Left ventricle myocardium inferior (tissue), 1 donor: ENCODE measurements at regions not wholly inside any gene's neighbourhood (a gene's known extent, or its start where the extent isn't known, plus 50 kb on each side); places are given as distances from the start of the nearest gene placed in this dataset.

Source experiments
- DNase-seq: peaks from one replicate; pipeline ENCODE4 v3.0.0-alpha.2; 2020
- H3K27ac ChIP-seq: fragments of 200-600 bp; replicated peaks from 2 replicates; pipeline ENCODE4 v1.8.0; 2021
- H3K27me3 ChIP-seq: fragments of 200-600 bp; 2 replicates; pipeline ENCODE4 v1.8.0; 2021; ENCODE audit warnings: low read depth
- H3K36me3 ChIP-seq: fragments of 200-600 bp; 2 replicates; pipeline ENCODE4 v1.8.0; 2021
- H3K4me1 ChIP-seq: fragments of 200-600 bp; 2 replicates; pipeline ENCODE4 v1.8.0; 2021
- H3K4me3 ChIP-seq: fragments of 200-600 bp; 2 replicates; pipeline ENCODE4 v1.8.0; 2021; ENCODE audit warnings: mild to moderate bottlenecking, moderate library complexity
- H3K9me3 ChIP-seq: fragments of 200-600 bp; replicated peaks from 2 replicates; pipeline ENCODE4 v1.8.0; 2021
- intact Hi-C: fragments of 100-400 bp; cut with micrococcal nuclease; formaldehyde crosslinking; loops from one replicate; pipeline ENCODE4 v1.11.0; 2022
- TF ChIP-seq, protein P1 (sequence below): fragments of 200-600 bp; IDR thresholded peaks from 2 replicates; pipeline ENCODE4 v1.8.0; 2021; ENCODE audit warnings: antibody characterized with exemption, mild to moderate bottlenecking, borderline replicate concordance
- donor health status: DM: no; HTN: yes; CAD: no; lungs with severe emphysema.

GRCh38 chr4:66863481-66863880, 681.8 kb downstream of the CENPC start:
- Histone ChIP-seq H3K4me3 (no peak overlapping the region), H3K4me1 (no peaks in the 10 kb centered on the region), H3K27me3 (no peaks in the 10 kb centered on the region), H3K36me3 (no peaks in the 10 kb centered on the region), H3K27ac (no peak overlapping the region), H3K9me3 (peaks cover 10% of the 10 kb centered on the region)
- no peak for DNase-seq
- TF ChIP-seq, protein P1, sequence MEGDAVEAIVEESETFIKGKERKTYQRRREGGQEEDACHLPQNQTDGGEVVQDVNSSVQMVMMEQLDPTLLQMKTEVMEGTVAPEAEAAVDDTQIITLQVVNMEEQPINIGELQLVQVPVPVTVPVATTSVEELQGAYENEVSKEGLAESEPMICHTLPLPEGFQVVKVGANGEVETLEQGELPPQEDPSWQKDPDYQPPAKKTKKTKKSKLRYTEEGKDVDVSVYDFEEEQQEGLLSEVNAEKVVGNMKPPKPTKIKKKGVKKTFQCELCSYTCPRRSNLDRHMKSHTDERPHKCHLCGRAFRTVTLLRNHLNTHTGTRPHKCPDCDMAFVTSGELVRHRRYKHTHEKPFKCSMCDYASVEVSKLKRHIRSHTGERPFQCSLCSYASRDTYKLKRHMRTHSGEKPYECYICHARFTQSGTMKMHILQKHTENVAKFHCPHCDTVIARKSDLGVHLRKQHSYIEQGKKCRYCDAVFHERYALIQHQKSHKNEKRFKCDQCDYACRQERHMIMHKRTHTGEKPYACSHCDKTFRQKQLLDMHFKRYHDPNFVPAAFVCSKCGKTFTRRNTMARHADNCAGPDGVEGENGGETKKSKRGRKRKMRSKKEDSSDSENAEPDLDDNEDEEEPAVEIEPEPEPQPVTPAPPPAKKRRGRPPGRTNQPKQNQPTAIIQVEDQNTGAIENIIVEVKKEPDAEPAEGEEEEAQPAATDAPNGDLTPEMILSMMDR: no peak
- intact Hi-C loops: no loop called here

DNA sequence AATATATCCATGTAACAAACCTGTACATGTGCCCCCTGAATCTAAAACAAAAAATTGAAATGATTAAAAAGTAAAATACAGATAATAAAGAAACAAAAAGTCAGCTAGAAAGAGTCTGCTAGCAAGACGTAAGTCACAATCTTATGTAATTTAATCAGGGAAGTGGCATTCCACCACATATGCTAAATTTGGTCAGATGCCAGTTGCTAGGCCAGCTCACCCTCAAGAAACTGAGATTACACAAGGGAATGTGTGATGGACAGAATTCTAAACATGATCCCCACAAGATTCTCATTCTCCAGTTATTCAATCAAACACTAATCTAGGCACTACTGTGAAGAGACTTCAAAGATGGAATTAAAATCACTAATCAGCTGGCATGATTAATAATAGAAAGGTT, 689.3 kb downstream of the CENPC start:
- Histone ChIP-seq H3K36me3 (no peaks in the 10 kb centered on the region), H3K27me3 (no peaks in the 10 kb centered on the region), H3K4me3 (no peak overlapping the region), H3K4me1 (no peaks in the 10 kb centered on the region), H3K27ac (no peak overlapping the region), H3K9me3 (peaks cover 10% of the 10 kb centered on the region)
- TF ChIP-seq, protein P1: no peak
- intact Hi-C loops: no loop called here
- DNase-seq: no peak

DNA sequence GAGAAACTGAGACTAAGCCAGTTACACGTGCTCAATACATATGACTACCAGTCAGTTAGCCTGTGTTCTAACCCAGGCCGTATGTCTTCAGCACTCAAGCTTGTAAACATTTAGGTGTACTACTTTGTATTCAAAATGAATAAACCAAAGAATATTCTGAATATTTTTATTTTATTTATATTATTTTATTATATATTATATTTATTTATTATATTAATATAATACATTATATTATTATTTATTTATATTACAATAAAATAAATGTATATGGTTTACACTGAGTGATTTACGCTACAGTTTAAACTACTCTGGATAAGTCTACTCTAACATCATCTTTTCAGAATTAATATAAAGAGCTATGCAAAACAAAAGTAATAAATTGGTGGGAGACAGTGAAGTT, 691.5 kb downstream of the CENPC start:
- intact Hi-C loops: no loop called here
- Histone ChIP-seq H3K4me1 (no peaks in the 10 kb centered on the region), H3K27ac (no peak overlapping the region), H3K4me3 (no peak overlapping the region), H3K27me3 (no peaks in the 10 kb centered on the region), H3K9me3 (peaks cover 3% of the 10 kb centered on the region), H3K36me3 (no peaks in the 10 kb centered on the region)
- no peak for DNase-seq
- TF ChIP-seq, protein P1: no peak

DNA sequence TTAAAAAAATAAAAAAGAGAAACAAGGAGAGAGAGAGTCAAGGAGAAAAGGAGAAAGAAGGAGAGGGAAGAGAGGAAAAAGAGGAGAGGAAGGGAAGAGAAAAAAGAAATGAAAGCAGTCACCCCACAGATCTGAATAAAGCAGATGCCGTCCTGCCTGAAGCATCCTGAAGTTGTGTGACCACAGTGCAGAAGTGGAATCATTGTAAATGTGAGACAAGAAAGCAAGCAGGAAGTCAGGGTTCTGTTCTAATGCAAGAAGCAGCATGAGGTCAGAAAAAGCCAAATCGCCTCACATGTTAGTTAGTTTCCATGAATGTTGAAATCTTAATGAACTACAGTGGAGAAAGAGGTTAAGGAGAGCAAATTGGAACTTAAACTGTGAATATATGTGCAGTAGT, 692.5 kb downstream of the CENPC start:
- TF ChIP-seq, protein P1: no peak
- Histone ChIP-seq H3K4me3 (no peak overlapping the region), H3K9me3 (no peaks in the 10 kb centered on the region), H3K27me3 (no peaks in the 10 kb centered on the region), H3K4me1 (no peaks in the 10 kb centered on the region), H3K27ac (no peak overlapping the region), H3K36me3 (no peaks in the 10 kb centered on the region)
- intact Hi-C loops: no loop called here
- no peak for DNase-seq

- intact Hi-C loops: no loop called here
- H3K4me3 ChIP-seq: no peak overlapping the region
- DNase-seq: no peak
- H3K27ac ChIP-seq: no peak overlapping the region
- H3K4me1 ChIP-seq: no peaks in the 10 kb centered on the region
- TF ChIP-seq, protein P1: no peak
- no peaks in the 10 kb centered on the region for H3K36me3 ChIP-seq
- H3K27me3 ChIP-seq: no peaks in the 10 kb centered on the region
- no peaks in the 10 kb centered on the region for H3K9me3 ChIP-seq
These were observed 695.7 kb downstream of the CENPC start for GRCh38 chr4:66849596-66849995.

DNA sequence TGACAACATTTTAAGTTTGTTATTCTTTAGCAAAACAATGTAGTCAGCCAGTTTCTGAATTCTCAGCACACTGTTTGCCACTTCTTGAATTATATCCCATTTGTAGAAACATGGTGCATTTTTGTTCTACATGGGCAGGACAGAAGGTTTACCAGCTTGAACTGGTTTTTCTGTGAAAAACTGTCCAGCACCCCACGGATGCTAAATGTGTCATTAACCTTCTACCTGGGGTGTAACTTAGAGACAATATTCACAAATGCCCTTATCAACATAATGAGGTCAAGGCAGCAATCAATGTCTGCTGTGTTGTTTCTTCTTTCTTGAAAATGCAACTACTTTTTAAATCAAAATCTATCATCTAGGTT, 702.6 kb downstream of the CENPC start:
- Histone ChIP-seq H3K4me1 (no peaks in the 10 kb centered on the region), H3K27ac (no peak overlapping the region), H3K4me3 (no peak overlapping the region), H3K9me3 (peaks cover 26% of the 10 kb centered on the region), H3K36me3 (no peaks in the 10 kb centered on the region), H3K27me3 (no peaks in the 10 kb centered on the region)
- TF ChIP-seq, protein P1: no peak
- DNase-seq: no peak
- intact Hi-C loops: no loop called here
